Glutamatergic neuron (in vitro differentiated cells): ENCODE measurements at regions not wholly inside any gene's neighbourhood (a gene's known extent, or its start where the extent isn't known, plus 50 kb on each side); places are given as distances from the start of the nearest gene placed in this dataset.

Experiments used
- DNase-seq: peaks from one replicate; pipeline ENCODE4 v3.0.0; 2022
- H3K27ac Mint-ChIP-seq: one replicate; pipeline ENCODE4 v1.8.0; 2020; ENCODE audit warnings: mild to moderate bottlenecking, mixed read lengths, inconsistent platforms; ENCODE audit not compliant: unreplicated experiment
- H3K27me3 Mint-ChIP-seq: one replicate; pipeline ENCODE4 v1.8.0; 2020; ENCODE audit warnings: mild to moderate bottlenecking, moderate library complexity, mixed read lengths, inconsistent platforms; ENCODE audit not compliant: unreplicated experiment
- H3K36me3 Mint-ChIP-seq: one replicate; pipeline ENCODE4 v1.8.0; 2020; ENCODE audit warnings: mild to moderate bottlenecking, mixed read lengths, inconsistent platforms; ENCODE audit not compliant: unreplicated experiment
- H3K4me1 Mint-ChIP-seq: one replicate; pipeline ENCODE4 v1.8.0; 2020; ENCODE audit warnings: mild to moderate bottlenecking, low read depth, mixed read lengths, inconsistent platforms; ENCODE audit not compliant: unreplicated experiment
- H3K4me3 Mint-ChIP-seq: one replicate; pipeline ENCODE4 v1.8.0; 2020; ENCODE audit warnings: mild to moderate bottlenecking, mixed read lengths, inconsistent platforms; ENCODE audit not compliant: unreplicated experiment
- H3K9me3 Mint-ChIP-seq: one replicate; pipeline ENCODE4 v1.8.0; 2020; ENCODE audit warnings: mild to moderate bottlenecking, moderate library complexity, mixed read lengths, inconsistent platforms; ENCODE audit not compliant: unreplicated experiment
- CTCF ChIP-seq: fragments of 200-600 bp; sonication (generic); IDR thresholded peaks from one replicate; pipeline ENCODE4 v1.5.0; 2021; ENCODE audit not compliant: partially characterized antibody, unreplicated experiment

DNA sequence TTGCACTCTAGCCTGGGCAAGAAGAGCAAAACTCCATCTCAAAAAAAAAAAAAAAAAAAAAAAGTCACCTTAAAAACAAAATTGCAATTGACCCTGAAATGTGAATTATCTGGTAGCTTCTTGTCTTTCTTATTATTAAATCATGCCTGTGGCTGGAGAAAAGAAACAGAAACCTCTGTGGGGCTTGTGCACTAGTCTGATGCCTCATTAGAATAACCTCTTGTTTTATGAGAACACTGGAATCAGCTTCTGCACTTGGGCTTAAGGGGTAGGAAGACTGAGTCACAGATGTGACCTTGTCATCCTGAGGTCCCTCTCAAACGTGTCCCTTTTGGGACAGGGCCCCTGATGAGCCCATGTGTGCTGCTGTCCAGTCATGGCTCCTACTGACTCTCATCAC, 237.9 kb downstream of the DACT1 start:
- H3K36me3 Mint-ChIP-seq = peaks cover 5% of the 10 kb centered on the region
- TF ChIP-seq CTCF = no peak
- H3K27ac Mint-ChIP-seq = no peak overlapping the region
- H3K27me3 Mint-ChIP-seq = no peaks in the 10 kb centered on the region
- H3K4me1 Mint-ChIP-seq = peaks cover 2% of the 10 kb centered on the region
- H3K4me3 Mint-ChIP-seq = no peak overlapping the region
- no peaks in the 10 kb centered on the region for H3K9me3 Mint-ChIP-seq
- no peak for DNase-seq

GRCh38 chr14:58876608-58877007, 238.8 kb downstream of the DACT1 start:
- no peak for DNase-seq

GRCh38 chr14:58878439-58879139, 240.8 kb downstream of the DACT1 start:
- no peak overlapping the region for H3K27ac Mint-ChIP-seq
- no peaks in the 10 kb centered on the region for H3K27me3 Mint-ChIP-seq
- no peak for DNase-seq
- no peaks in the 10 kb centered on the region for H3K9me3 Mint-ChIP-seq
- TF ChIP-seq CTCF = no peak
- no peak overlapping the region for H3K4me3 Mint-ChIP-seq
- H3K36me3 Mint-ChIP-seq = peaks cover 5% of the 10 kb centered on the region
- peaks cover 3% of the 10 kb centered on the region for H3K4me1 Mint-ChIP-seq

More at GRCh38 chr14:58876608-58877007, 238.8 kb downstream of the DACT1 start:
- Mint-ChIP-seq H3K36me3 (peaks cover 5% of the 10 kb centered on the region), H3K4me1 (peaks cover 3% of the 10 kb centered on the region), H3K27ac (no peak overlapping the region), H3K27me3 (no peaks in the 10 kb centered on the region), H3K4me3 (no peak overlapping the region), H3K9me3 (no peaks in the 10 kb centered on the region)
- TF ChIP-seq CTCF = no peak

DNA sequence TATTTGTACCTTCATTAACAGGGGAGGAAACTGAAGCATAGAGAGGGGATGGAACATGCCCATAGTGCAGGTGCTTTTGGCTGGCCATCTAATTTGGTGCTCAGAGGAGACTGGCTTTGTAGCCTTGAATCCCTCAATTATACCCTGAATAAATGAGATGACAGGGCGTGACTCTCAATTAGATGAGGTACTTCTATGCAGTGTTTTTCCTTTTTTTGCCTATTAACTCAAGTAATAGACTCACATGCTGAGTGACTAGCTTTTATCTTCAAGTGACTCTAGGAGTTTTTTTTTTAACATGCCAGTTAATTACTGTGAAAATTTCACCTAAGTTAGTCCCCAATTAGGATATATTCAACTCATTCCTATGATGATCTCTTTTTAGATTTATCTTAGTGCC, 243.7 kb downstream of the DACT1 start:
- peaks cover under 1% of the 10 kb centered on the region for H3K27me3 Mint-ChIP-seq
- H3K4me3 Mint-ChIP-seq = no peak overlapping the region
- no peaks in the 10 kb centered on the region for H3K9me3 Mint-ChIP-seq
- DNase-seq = no peak
- TF ChIP-seq CTCF = no peak
- H3K36me3 Mint-ChIP-seq = peaks cover 5% of the 10 kb centered on the region
- peaks cover 6% of the 10 kb centered on the region for H3K4me1 Mint-ChIP-seq
- H3K27ac Mint-ChIP-seq = no peak overlapping the region

- H3K27me3 Mint-ChIP-seq = peaks cover 3% of the 10 kb centered on the region
- DNase-seq = no peak
- no peak overlapping the region for H3K4me3 Mint-ChIP-seq
- H3K4me1 Mint-ChIP-seq = peaks cover 6% of the 10 kb centered on the region
- no peak for TF ChIP-seq CTCF
- no peak overlapping the region for H3K27ac Mint-ChIP-seq
- H3K36me3 Mint-ChIP-seq = no peaks in the 10 kb centered on the region
- H3K9me3 Mint-ChIP-seq = no peaks in the 10 kb centered on the region
Measured at GRCh38 chr14:58882577-58883018, 244.8 kb downstream of the DACT1 start.
